SIG-M5 treated with dmso at 0.1 percent for 504 hours (cell line): ENCODE measurements at regions not wholly inside any gene's neighbourhood (a gene's known extent, or its start where the extent isn't known, plus 50 kb on each side); places are given as distances from the start of the nearest gene placed in this dataset.
"Not testable (repeated sequence)": the region's sequence is repeated elsewhere in the genome, so short reads cannot be mapped to it uniquely, and the experiment has no call there.

Source experiments
- DNase-seq: peaks from one replicate; lab custom pipeline; 2025; ENCODE audit not compliant: unreplicated experiment; lab: John Stamatoyannopoulos, UW

GRCh38 chr6:80530103-80530502, 423.6 kb downstream of the BCKDHB start:
- no peak for DNase-seq

DNA sequence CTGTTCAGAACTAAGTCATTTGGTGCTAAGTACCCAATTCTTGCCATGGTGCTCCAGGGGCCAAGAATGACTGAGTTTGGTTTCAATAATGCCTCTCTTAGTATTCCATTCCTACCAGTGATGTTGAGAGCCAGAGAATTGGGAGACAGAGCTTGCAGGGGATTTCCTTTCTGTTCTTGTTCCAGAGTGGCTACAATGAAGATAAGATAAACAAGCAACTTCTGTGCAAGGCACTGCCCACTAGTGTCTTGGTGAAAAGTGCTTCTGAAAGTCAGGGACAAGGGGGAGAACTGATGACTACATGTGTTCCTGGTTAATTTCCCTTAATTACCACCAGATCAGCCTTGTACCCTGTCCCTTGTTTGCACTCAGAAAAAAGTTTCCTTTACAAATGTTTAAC, 421.6 kb downstream of the BCKDHB start:
- DNase-seq: no peak

- DNase-seq: peak; percentile 13
Observed at GRCh38 chr6:80527552-80528052, 421.1 kb downstream of the BCKDHB start.

DNA sequence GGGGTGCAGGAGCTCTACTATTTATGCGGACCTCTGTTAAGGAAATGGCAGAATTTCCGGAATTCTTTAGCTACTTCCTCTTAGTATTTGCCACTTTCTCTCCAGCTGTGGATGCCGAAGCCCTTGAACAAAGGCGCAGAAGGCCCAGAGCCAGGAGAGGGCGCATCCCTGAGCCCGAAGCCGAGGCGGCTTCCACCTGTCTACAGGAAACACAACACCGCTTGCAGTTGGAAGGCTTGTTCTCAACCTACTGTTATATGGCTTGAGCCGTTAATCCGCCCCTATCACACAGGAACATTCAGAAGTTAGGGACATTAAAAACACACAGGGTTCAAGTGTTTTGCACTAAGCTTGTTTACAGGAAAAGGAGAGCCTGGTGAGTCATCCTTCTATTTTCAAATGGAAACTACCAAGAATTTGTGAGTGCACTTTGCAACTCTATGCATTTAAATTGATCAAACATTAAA, 417.1 kb downstream of the BCKDHB start:
- no peak for DNase-seq

DNA sequence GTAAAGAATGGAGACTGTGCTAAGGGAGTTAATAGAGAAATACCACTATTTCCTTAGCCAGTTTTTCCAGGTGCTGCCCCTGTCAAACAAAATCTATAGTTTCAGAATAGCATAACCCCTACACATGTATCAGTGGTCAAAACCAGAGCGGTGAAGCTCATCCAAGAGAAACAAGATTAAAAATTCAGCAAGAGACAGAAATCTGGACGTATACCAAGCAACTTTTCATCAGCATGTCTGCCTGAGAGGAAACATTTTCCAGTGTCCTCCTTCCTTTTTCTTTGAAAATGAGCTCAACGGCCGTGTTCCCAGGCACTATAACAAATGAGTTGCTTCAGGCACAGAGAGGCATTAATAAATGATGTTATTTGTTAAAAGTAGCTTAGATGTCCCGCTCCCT, 416.5 kb downstream of the BCKDHB start:
- DNase-seq: no peak

- no peak for DNase-seq
Observed at GRCh38 chr6:80522576-80522975, 416.1 kb downstream of the BCKDHB start.

- DNase-seq: no peak
Observed at GRCh38 chr6:80519811-80520594, 413.5 kb downstream of the BCKDHB start.

- no peak for DNase-seq
Observed at GRCh38 chr6:80517525-80517924, 411.1 kb downstream of the BCKDHB start.

DNA sequence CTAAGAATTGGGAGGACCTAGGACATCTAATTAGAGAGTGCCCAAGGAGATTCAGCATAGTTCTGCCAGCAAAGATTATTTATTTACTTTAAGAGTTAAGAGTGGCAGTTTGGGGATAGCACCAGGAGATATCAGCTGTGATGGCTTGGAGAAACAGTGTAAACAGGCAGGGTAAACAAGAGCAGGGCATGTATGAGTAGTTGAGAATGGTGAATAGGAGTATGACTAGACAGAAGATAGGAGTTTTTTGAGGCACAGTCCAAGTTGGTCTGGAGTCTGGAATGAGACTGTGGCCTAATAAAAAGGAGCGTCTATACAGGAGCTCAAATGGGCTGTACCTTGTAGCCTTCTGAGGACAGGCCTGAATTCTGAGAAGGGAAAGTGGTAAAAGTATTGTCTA, 404.1 kb downstream of the BCKDHB start:
- DNase-seq: not testable (repeated sequence)

DNA sequence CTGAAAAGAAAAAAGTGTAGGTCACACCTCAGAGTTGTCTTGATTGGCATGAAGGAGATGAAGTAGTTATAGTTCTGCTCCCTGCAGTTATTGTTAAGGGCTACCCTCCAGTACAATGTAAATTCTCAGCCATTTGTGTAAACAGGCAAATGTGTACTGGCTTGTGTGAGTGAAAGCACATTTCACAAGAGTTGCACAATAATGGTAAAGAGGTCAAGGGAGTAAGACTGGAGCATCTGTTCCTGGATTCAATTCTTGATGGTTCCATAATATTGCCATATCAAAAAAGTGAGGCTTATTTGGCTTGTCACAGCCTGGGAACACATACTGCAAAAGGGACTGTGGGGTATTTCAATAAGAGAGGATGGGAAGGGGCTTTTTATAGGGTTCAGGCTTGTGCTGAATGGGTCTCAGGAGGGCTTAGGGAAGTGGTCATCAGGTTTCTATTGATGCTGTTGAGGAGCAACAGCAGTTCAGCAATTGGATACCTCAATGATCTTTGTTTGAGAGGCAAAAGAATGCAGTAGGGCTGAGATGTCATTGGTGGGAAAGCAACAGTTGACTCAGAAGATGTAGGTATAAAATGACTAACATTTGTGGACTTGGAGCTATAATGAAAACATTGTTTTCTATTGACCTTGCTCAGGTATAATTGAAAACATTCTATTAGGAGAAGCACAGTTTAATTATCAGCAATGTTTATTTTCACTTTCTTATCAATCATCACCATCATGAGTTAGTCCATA, 402.6 kb downstream of the BCKDHB start:
- no peak for DNase-seq

- DNase-seq: no peak
Observed at GRCh38 chr6:80504882-80505281, 398.4 kb downstream of the BCKDHB start.

DNA sequence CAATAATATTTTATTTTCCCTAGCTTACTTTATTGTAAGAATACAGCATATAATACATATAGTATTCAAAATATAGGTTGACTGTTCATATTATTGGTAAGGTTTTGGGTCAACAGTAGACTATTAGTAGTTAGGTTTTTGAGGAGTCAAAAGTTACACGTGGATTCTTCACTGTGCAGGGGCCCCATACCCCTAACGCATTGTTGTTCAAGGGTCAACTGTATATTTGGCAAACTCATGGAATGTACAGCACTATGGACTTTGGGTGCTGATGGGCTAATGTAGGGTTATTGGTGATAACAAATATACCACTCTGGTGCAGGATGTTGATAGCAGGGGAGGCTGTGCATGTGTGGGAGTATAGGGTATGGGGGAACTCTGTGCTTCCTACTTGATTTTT, 397.2 kb downstream of the BCKDHB start:
- DNase-seq: no peak

- DNase-seq: no peak
Observed at GRCh38 chr6:80502871-80503270, 396.4 kb downstream of the BCKDHB start.

DNA sequence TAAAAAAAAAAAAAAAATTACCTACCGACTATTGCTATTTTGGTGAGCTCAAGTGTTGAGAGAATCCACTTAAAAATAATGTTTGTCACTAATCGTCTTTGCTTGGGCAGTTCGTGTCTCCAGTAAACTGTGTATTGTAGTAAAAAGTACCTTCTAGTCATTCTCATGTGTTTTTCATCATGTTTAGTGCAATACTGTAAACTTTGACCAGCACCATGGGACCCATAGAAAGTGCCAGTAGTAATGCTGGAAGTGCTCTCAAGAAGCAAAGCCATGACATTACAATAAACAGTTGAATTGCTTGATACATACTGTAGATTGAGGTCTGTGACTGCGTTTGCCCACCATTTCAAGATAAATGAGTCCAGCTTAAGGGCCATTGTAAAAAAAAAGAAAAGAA, 395.2 kb downstream of the BCKDHB start:
- no peak for DNase-seq

DNA sequence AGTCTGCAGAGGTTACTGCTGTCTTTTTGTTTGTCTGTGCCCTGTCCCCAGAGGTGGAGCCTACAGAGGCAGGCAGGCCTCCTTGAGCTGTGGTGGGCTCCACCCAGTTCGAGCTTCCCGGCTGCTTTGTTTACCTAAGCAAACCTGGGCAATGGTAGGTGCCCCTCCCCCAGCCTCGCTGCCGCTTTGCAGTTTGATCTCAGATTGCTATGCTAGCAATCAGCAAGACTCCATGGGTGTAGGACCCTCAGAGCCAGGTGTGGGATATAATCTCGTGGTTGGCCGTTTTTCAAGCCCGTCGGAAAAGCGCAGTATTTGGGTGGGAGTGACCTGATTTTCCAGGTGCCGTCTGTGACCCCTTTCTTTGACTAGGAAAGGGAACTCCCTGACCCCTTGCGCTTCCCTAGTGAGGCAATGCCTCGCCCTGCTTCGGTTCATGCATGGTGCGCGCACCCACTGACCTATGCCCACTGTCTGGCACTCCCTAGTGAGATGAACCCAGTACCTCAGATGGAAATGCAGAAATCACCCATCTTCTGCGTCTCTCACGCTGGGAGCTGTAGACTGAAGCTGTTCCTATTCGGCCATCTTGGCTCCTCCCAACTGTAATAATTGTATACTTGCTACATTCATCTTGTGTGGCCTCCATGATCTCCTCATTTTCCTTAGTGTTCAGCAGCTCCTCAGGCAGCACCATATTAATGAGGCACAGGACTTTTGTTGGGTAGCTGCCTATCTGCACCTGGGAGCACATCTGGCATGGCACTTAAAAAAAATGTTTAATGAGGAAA, 391.4 kb downstream of the BCKDHB start:
- DNase-seq: not testable (repeated sequence)

GRCh38 chr6:80489911-80490635, 383.6 kb downstream of the BCKDHB start:
- no peak for DNase-seq

GRCh38 chr6:80488190-80488589, 381.7 kb downstream of the BCKDHB start:
- DNase-seq: no peak

DNA sequence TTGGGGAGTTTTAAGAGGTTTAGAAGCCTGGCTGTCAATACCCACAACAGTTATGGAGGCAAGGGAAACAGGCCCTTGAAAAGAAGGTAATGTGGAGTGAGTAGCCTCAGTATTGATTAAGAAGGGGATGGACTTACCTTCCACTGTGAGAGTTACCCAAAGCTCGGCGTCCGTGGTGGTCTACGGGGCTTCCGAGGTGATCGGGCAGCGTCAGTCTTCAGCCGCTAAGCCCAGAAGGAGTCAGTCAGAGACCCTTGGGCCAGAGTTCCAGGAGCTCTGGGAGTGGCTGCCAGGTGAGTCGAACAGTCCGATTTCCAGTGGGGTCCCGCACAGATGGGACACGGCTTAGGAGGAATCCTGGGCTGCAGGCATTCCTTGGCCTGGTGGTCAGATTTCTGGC, 379.0 kb downstream of the BCKDHB start:
- not testable (repeated sequence) for DNase-seq

GRCh38 chr6:80482056-80482455, 375.6 kb downstream of the BCKDHB start:
- no peak for DNase-seq

DNA sequence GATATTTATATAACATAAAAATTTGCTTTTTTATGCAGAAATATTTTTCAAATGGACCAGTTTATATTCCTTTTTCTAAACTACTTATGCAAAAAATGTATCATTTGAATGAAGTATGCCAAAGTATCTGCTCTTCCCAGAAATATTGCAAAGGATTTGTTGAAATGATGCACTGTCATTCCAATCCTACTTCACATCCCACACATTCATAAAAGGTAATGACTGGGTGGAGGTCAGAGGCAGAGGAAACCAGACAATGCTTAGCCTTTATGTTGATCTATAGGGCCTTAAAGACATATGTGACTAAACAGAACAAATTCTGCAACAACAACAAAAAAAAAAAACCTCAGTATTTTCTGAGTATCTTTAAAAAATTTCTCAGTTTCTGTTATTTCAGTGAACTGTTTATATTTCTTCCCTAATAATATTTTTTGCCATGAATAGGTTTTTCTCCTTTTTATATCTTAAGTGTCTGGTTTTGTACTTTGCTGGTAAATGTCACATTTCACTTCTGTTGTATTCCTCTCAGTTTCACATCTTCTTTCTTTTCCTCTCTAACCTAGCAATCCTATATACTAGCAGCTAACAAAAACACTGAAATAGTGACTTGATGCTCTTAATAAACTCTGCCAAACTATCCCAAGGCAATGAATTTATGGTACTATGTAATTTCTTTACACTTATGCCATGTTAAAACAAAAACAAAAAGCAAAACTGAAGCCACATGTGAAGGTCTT, 374.1 kb downstream of the BCKDHB start:
- peak; percentile 0 for DNase-seq
